ES-I3 (cell line): ENCODE measurements at regions not wholly inside any gene's neighbourhood (a gene's known extent, or its start where the extent isn't known, plus 50 kb on each side); places are given as distances from the start of the nearest gene placed in this dataset.

Experiments
- H3K36me3 ChIP-seq: 2 replicates; pipeline ENCODE4 v1.6.1; 2013; ENCODE audit warnings: mild to moderate bottlenecking, low read length, control low read depth, moderate library complexity; ENCODE audit not compliant: insufficient read depth
- H3K4me1 ChIP-seq: 2 replicates; pipeline ENCODE4 v1.6.1; 2013; ENCODE audit warnings: mild to moderate bottlenecking, control low read depth, low read length; ENCODE audit not compliant: insufficient read depth
- H3K9ac ChIP-seq: 2 replicates; pipeline ENCODE4 v1.6.1; 2013; ENCODE audit warnings: low read depth, mild to moderate bottlenecking, low read length, moderate library complexity
- H3K9me3 ChIP-seq: 2 replicates; pipeline ENCODE4 v1.6.1; 2013; ENCODE audit warnings: mild to moderate bottlenecking, low read length, moderate library complexity; ENCODE audit not compliant: control insufficient read depth, insufficient read depth

DNA sequence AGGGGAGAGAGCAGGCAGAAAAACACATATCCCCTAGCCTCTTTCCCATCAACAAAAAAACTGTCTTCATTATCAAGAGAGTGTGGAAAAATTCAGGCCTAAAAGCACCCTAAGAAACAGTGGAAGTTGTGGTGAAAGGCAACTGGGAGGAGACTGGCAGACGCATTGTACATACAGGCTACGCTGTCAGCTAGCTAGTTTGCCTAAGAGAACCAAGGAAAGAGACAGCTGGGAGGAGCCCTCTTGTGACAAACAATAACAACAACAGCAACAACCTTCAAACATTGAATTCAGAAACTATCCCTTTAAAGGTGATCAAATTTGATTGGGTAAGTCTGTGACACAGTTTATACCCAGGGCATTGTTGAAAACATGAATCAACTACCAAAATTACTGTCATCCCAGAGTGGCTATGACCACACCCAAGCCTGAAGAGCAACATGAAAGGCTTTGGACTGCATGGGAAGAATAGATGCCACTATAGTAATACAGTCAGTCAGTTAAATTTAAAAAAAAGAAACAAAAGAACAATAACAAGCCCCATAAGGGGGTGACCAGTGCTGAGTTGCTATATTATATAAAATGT is 88.9 kb upstream of the CRIM1 start:
- no peaks in the 10 kb centered on the region for H3K9me3 ChIP-seq
- H3K9ac ChIP-seq = no peak overlapping the region
- no peaks in the 10 kb centered on the region for H3K36me3 ChIP-seq
- H3K4me1 ChIP-seq = peaks cover 10% of the 10 kb centered on the region; the same call in 1 of the 2 replicates

DNA sequence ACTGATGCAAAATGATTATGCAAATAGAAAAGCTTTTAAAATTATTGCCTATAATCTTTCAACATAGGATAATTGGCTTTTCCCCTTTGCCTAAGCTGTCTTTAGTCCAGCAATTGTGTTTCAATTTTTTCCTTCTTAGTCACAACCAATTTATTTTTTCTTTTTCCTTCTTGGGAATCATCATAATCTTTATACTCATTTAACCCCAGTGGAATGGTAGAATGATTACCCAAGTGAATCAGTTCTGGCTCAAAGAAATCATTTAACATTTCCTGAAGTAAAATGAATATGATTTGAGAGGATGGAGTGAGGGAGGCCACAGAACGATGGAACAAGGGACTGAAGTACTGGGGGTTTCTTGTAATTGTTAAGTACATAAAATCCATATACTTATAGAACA is 93.0 kb upstream of the CRIM1 start:
- no peak overlapping the region for H3K9ac ChIP-seq
- H3K4me1 ChIP-seq = no peaks in the 10 kb centered on the region
- no peaks in the 10 kb centered on the region for H3K36me3 ChIP-seq
- no peaks in the 10 kb centered on the region for H3K9me3 ChIP-seq

DNA sequence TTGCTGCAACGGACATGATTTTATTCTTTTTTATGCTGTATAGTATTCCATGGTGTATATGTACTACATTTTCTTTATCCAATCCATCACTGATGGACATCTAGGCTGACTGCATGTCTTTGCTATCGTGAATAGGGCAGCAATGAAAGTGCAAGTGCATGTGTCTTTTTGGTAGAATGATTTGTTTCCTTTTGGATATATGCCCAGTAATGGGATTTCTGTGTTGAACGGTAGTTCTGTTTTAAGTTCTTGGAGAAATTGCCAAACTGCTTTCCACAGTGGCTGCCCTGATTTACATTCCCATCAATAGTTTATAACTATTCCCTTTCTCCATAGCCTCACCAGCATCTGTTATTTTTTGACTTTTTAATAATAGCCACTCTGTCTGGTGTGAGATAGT is 99.7 kb upstream of the CRIM1 start:
- H3K4me1 ChIP-seq = no peaks in the 10 kb centered on the region
- H3K36me3 ChIP-seq = no peaks in the 10 kb centered on the region
- no peaks in the 10 kb centered on the region for H3K9me3 ChIP-seq
- H3K9ac ChIP-seq = no peak overlapping the region

DNA sequence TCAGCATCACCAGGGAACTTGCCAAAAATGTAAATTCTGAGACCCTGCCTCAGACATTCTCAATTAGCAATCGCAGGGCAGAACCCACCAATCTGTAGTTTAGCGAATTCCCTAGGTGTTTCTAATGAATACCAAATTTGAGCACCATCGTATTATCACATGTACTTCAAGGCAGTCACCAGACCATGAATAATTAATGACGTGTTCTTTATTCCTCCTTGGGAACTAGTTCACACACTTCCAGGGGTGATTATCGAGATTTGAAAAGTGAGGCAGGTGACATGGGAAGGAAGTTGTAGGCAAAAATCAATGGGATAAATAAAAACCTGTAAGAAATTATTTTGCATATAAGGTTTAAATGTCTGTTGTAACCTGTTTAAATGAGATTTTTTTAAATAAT is 102.5 kb upstream of the CRIM1 start:
- Histone ChIP-seq H3K4me1 (no peaks in the 10 kb centered on the region), H3K36me3 (no peaks in the 10 kb centered on the region), H3K9me3 (no peaks in the 10 kb centered on the region), H3K9ac (no peak overlapping the region)

DNA sequence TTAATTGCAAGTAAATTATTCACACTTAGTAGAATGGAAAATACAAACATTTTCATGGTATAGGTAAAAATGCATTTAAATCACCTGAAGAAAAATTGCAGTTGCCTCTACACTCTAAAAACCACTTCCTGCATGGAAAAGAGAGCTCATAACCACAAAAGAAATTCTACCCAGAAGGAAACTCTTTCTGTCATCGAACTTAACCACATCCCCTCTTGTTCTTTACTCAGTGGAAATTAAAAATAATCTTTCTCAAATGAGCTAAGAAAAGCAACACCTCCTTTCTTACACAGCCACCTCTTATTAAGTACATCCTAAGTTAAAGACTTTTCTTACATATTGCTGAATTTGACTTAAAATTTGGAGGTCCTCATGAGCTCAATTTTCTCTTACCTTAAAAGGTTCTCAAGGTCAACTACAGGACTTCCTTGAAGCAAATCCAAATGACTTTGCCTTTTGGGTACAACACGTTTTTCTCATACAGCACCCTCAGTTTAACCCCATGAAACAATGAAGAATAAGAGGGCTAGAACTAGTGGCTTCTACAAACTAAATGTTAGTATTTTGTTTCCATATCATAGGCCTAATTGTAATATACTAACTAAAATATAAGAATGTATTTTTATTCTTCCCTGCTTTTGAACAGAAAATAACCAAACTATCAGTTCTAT is 109.1 kb upstream of the CRIM1 start:
- no peaks in the 10 kb centered on the region for H3K9me3 ChIP-seq
- H3K4me1 ChIP-seq = no peaks in the 10 kb centered on the region
- H3K36me3 ChIP-seq = no peaks in the 10 kb centered on the region
- no peak overlapping the region for H3K9ac ChIP-seq

DNA sequence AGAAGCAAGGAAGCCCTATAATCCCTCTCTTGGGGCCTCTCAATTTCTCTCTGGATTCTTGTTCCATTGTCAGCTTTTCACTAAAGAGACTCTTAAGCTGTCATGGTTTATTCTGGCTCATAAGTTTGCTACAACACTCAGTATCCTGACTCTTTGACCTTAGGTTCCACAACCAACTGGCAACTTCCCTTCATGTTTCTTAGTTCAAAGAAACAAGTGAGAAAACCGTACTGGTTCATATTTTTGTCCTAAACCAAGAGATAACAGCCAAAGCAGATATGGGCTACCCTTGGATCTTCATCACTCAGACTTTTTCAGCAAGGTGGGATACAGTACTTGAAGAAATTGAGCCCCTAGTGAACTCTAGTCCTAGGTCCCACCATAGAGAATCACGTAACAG is 109.9 kb upstream of the CRIM1 start:
- Histone ChIP-seq H3K9me3 (no peaks in the 10 kb centered on the region), H3K9ac (no peak overlapping the region), H3K4me1 (no peaks in the 10 kb centered on the region)

DNA sequence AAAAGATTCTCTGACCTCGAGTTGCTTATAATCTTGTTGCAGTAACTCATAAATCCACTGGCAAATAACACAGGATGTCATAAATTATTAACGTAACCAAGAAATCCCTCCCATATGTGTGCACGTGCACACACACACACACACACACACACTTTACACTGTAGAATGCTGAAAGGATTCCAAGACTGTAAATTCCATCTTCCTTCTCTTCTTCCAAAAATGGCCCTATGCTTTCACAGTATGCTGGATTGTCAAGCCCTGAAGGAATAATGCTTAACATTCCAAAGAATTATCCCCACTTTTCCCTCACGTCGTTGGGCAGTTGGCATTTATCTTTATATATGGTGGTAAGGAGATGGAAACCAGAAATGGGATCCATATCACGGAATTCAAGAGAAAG is 117.5 kb upstream of the CRIM1 start:
- Histone ChIP-seq H3K4me1 (no peaks in the 10 kb centered on the region), H3K9me3 (no peaks in the 10 kb centered on the region)

More for the DNA sequence above, 109.9 kb upstream of the CRIM1 start:
- no peaks in the 10 kb centered on the region for H3K36me3 ChIP-seq

DNA sequence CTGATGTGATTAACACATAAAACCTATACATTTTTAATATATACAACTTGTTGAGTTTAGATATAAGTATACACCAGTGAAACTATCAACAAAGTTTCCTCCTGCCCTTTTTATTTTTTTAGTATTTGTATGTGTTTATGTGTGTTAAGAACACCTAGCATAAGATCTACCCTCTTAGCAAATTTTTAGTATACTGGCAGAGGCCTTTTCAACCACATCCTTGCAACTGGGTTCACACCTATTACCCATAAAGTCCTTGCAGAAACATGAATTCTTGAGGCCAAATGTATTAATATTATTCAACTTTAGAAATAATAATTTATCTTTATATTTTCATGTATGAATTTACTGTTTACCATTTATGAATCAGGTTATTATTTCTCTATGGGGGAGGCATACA is 119.7 kb upstream of the CRIM1 start:
- Histone ChIP-seq H3K4me1 (no peaks in the 10 kb centered on the region), H3K9me3 (no peaks in the 10 kb centered on the region), H3K9ac (no peak overlapping the region), H3K36me3 (no peaks in the 10 kb centered on the region)

More for the DNA sequence above, 117.5 kb upstream of the CRIM1 start:
- H3K9ac ChIP-seq = no peak overlapping the region
- H3K36me3 ChIP-seq = no peaks in the 10 kb centered on the region

DNA sequence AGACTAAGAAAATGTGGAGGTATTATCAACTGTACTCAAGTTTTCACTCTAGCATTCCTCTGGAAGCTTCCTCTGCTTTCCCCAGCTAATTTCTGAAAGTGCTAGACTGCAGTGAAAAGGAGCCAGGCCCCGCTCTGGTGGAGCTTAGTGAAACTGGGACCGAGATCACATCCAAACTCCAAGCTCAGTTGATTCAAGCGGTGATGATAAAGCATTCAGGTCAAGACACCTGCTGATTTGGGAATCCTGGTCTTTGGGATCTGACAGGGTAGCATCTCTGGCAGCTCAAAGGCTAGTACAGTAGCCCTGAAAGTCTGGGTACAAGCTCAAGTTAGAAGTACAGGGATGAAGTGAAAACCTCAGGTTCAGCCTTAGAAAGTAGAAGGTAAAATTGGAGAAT is 120.2 kb upstream of the CRIM1 start:
- Histone ChIP-seq H3K9ac (no peak overlapping the region), H3K36me3 (no peaks in the 10 kb centered on the region), H3K9me3 (no peaks in the 10 kb centered on the region), H3K4me1 (no peaks in the 10 kb centered on the region)

DNA sequence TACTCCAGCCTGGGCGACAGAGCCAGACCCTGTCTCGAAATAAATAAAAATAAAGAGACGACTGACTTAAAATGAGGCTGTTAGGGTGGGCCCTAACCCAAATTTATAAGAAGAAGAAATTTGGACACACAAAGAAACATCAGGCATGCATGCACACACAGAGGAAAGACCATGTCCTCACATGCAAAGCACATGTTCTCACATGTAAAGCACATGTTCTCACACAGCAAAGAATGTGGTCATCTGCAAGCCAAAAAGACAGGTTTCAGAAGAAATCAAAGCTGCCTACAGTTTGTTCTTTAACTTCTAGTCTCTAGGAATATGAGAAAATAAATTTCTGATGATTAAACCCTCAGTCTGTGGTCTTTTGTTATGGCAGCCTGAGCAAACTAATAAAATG is 132.3 kb upstream of the CRIM1 start:
- no peaks in the 10 kb centered on the region for H3K4me1 ChIP-seq
- H3K9me3 ChIP-seq = no peaks in the 10 kb centered on the region
- H3K9ac ChIP-seq = no peak overlapping the region
- H3K36me3 ChIP-seq = no peaks in the 10 kb centered on the region

DNA sequence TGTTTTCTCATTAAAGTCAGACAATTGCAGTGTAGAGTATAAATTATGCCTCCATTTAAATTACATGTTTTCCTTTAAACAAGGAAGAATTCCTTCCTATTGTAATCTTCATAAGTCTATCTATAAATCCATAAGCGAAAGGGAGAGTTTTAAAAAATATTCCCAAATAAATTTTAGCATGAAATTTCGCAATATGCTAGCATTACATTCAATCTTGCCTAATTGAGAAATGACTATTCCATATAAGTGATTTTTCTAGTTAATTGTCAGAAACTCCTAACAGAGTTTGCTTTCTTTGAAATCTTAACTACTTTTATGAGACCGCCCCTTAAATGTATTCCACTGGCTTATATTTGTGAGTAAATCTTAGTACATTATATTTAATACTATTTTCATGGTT is 133.1 kb upstream of the CRIM1 start:
- Histone ChIP-seq H3K9ac (no peak overlapping the region), H3K4me1 (no peaks in the 10 kb centered on the region), H3K9me3 (no peaks in the 10 kb centered on the region), H3K36me3 (no peaks in the 10 kb centered on the region)

DNA sequence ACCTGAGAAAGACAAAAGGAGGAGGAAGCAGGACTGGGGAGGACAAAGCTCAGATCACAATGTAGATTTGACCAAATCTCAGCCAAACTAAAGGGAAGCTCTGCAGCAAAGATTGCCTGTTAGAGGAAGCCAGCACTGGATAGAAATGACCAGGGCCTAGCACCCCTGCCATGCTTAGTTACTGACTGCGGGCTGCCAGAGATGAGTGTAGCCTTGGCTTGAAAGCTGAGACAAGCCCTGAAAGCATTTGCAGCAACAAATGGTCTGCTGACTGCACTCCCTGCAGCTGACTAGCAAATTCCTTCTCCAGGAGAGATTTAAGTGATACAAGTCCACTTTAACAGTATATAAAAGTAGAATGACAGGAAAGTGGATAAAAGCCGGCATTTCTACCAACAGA is 140.9 kb upstream of the CRIM1 start:
- Histone ChIP-seq H3K9ac (no peak overlapping the region), H3K9me3 (no peaks in the 10 kb centered on the region), H3K36me3 (no peaks in the 10 kb centered on the region), H3K4me1 (no peaks in the 10 kb centered on the region)

DNA sequence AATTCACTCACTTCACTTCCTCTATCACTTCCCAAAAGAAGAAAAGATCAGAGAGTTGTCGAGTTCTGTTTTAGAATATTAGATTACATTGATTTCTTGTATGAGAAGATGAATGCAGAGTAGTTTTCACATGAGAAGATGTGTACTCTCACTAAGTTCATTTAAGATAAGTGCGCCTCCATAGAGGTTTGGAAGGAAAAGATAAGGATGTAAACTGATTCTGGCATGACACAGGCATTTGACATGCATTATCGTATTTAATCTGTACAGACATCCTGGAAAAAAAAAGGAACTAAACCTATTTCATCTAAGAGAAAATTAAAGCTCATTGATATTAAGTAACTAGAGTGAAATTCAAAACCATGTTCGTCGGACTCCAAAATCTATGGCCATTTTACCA is 152.2 kb upstream of the CRIM1 start:
- Histone ChIP-seq H3K9ac (no peak overlapping the region), H3K9me3 (no peaks in the 10 kb centered on the region; the same call in none of the 2 replicates), H3K4me1 (no peaks in the 10 kb centered on the region), H3K36me3 (no peaks in the 10 kb centered on the region)

DNA sequence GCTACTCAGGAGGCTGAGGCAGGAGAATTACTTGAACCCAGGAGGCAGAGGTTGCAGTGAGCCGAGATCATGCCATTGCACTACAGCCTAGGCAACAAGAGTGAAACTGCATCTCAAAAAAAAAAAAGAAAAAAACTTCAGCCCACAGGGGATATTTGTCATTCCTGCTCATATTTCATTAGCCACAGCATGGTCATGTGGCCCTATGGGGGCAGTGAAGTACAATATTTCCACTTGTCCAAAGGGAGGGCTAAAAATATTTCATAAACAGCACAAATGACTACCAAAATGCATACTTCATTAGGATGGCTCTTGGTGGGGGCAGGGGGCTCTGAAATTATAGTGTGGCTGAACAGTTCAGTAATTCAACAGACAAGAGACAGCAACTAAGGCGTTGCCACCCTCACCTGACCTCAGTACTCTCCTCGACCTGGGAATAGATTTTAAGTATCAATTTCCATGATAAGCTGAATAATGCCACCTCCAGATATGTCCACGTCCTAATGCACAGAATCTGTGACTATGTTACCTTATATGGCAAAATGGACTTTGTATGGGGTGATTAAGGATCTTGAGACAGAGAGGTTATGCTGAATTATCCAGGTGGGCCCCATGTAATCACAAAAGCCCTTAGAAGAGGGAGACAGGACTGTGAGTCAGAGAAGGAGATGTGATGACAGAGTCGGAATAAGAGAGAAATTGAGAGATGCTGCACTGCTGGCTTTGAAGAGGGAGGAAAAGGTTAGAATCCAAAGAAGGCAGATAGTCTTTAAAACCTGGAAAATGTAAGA is 158.2 kb upstream of the CRIM1 start:
- H3K9me3 ChIP-seq = no peaks in the 10 kb centered on the region; the same call in none of the 2 replicates
- no peak overlapping the region for H3K9ac ChIP-seq
- no peaks in the 10 kb centered on the region for H3K36me3 ChIP-seq
- no peaks in the 10 kb centered on the region for H3K4me1 ChIP-seq

DNA sequence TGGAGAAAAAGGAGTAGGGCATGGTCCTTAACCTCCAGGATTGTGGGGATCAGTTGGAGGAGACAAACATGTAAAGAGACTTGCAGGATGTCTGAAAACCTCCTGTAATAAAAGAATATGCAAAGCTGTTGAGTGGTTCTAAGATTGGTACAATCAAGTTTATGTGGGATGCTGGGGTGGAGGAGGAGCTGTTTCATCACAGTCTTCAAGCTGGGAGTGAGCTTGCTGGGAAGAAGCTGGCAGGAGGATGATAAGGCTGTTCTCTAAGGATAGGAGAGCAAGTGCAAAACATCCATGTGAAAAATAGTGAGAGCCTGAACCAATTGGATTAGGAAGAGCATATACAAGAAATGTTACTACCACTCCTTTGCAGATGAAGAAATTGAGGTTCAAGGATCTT is 161.9 kb upstream of the CRIM1 start:
- no peaks in the 10 kb centered on the region for H3K9me3 ChIP-seq
- H3K4me1 ChIP-seq = no peaks in the 10 kb centered on the region
- H3K9ac ChIP-seq = no peak overlapping the region
- H3K36me3 ChIP-seq = no peaks in the 10 kb centered on the region
